Ishikawa (cell line): ENCODE measurements at regions not wholly inside any gene's neighbourhood (a gene's known extent, or its start where the extent isn't known, plus 50 kb on each side); places are given as distances from the start of the nearest gene placed in this dataset.

ENCODE experiments used
- CEBPB ChIP-seq: IDR thresholded peaks from 2 replicates; pipeline ENCODE4 v1.6.1; 2012
- CREB1 ChIP-seq: IDR thresholded peaks from 2 replicates; pipeline ENCODE4 v1.6.1; 2012; ENCODE audit warnings: low read depth
- EGR1 ChIP-seq: IDR thresholded peaks from 2 replicates; pipeline ENCODE4 v1.6.1; 2012
- EP300 ChIP-seq: IDR thresholded peaks from 2 replicates; pipeline ENCODE4 v1.6.1; 2012; ENCODE audit warnings: borderline replicate concordance
- FOXM1 ChIP-seq: IDR thresholded peaks from 2 replicates; pipeline ENCODE4 v1.6.1; 2012; ENCODE audit warnings: low read depth, borderline replicate concordance
- MAX ChIP-seq: IDR thresholded peaks from 2 replicates; pipeline ENCODE4 v1.6.1; 2012
- NFIC ChIP-seq: IDR thresholded peaks from 2 replicates; pipeline ENCODE4 v1.6.1; 2012
- RAD21 ChIP-seq: IDR thresholded peaks from 2 replicates; pipeline ENCODE4 v1.6.1; 2012; ENCODE audit warnings: low read depth
- TAF1 ChIP-seq: IDR thresholded peaks from 2 replicates; pipeline ENCODE4 v1.6.1; 2012; ENCODE audit warnings: low read depth, mild to moderate bottlenecking
- TCF12 ChIP-seq: IDR thresholded peaks from 2 replicates; pipeline ENCODE4 v1.6.1; 2012; ENCODE audit warnings: low read depth
- TEAD4 ChIP-seq: IDR thresholded peaks from 2 replicates; pipeline ENCODE4 v1.6.1; 2012
- USF1 ChIP-seq: IDR thresholded peaks from 2 replicates; pipeline ENCODE4 v1.6.1; 2012
- YY1 ChIP-seq: IDR thresholded peaks from 2 replicates; pipeline ENCODE4 v1.6.1; 2012; ENCODE audit warnings: low read depth
- ZBTB7A ChIP-seq: IDR thresholded peaks from 2 replicates; pipeline ENCODE4 v1.6.1; 2012; ENCODE audit warnings: low read depth
- TF ChIP-seq, protein P1 (sequence below): IDR thresholded peaks from 2 replicates; pipeline ENCODE4 v1.6.1; 2012; ENCODE audit warnings: low read depth, mild to moderate bottlenecking

- TF ChIP-seq YY1: no peak
- no peak for TF ChIP-seq USF1
- TF ChIP-seq NFIC: no peak
- TF ChIP-seq FOXM1: no peak
- TF ChIP-seq ZBTB7A: no peak
- TF ChIP-seq, protein P1, sequence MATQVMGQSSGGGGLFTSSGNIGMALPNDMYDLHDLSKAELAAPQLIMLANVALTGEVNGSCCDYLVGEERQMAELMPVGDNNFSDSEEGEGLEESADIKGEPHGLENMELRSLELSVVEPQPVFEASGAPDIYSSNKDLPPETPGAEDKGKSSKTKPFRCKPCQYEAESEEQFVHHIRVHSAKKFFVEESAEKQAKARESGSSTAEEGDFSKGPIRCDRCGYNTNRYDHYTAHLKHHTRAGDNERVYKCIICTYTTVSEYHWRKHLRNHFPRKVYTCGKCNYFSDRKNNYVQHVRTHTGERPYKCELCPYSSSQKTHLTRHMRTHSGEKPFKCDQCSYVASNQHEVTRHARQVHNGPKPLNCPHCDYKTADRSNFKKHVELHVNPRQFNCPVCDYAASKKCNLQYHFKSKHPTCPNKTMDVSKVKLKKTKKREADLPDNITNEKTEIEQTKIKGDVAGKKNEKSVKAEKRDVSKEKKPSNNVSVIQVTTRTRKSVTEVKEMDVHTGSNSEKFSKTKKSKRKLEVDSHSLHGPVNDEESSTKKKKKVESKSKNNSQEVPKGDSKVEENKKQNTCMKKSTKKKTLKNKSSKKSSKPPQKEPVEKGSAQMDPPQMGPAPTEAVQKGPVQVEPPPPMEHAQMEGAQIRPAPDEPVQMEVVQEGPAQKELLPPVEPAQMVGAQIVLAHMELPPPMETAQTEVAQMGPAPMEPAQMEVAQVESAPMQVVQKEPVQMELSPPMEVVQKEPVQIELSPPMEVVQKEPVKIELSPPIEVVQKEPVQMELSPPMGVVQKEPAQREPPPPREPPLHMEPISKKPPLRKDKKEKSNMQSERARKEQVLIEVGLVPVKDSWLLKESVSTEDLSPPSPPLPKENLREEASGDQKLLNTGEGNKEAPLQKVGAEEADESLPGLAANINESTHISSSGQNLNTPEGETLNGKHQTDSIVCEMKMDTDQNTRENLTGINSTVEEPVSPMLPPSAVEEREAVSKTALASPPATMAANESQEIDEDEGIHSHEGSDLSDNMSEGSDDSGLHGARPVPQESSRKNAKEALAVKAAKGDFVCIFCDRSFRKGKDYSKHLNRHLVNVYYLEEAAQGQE: no peak
- TF ChIP-seq TAF1: no peak
- TF ChIP-seq MAX: no peak
- TF ChIP-seq CEBPB: no peak
- no peak for TF ChIP-seq CREB1
- TF ChIP-seq TCF12: no peak
- TF ChIP-seq EP300: no peak
Measured at GRCh38 chr3:182478369-182478768, 314.9 kb upstream of the ATP11B start.

DNA sequence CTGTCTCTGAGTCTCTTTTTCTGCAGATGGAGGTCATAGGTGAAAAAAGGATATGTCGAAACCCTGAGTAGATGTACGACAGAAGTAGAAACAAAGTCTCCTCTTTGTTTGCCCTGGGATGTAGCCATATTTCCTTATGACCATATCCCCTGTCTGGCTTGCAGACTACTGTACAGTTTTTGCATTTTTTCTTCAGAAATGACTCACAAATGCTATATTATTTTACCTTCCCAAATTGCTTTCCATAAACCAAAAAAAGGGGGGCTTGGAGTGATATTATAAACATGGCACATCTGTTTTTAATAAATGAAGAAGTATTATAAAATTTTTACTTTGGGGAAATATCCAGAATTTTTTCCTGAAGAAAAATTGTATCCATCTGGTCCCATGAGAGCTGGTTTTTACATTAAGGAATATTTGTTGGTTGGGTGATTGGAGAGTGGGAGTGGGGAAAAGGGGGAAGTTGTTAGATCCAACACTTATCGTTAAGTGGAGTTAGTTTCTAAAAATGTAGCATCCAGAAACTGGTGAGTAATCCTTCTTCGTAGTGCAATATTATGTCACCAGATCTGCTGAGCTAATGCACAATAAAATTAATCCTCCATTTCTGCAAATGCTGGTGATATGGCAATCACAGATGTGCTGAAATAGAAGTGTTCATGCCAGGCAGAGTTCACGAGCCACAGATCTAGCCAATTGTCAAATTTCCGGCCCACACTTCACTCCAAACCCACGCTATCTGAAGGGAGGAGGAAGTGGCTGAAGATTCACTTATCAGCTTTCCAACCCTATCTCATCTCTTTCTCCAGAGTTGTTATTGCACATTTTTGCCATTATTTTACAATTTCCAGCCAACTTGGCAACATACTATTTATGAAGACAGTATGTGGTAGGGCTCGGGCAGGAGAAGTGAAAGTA, 313.6 kb upstream of the ATP11B start:
- no peak for TF ChIP-seq CREB1
- no peak for TF ChIP-seq ZBTB7A
- no peak for TF ChIP-seq YY1
- TF ChIP-seq, protein P1: no peak
- no peak for TF ChIP-seq TCF12
- TF ChIP-seq MAX: no peak
- no peak for TF ChIP-seq EGR1
- TF ChIP-seq USF1: no peak
- TF ChIP-seq RAD21: no peak
- TF ChIP-seq TAF1: no peak
- TF ChIP-seq TEAD4: no peak
- no peak for TF ChIP-seq FOXM1
- TF ChIP-seq EP300: no peak
- no peak for TF ChIP-seq NFIC
- TF ChIP-seq CEBPB: no peak

GRCh38 chr3:182482705-182483104, 310.6 kb upstream of the ATP11B start:
- no peak for TF ChIP-seq EP300
- no peak for TF ChIP-seq FOXM1
- TF ChIP-seq USF1: no peak
- TF ChIP-seq, protein P1: no peak
- TF ChIP-seq EGR1: no peak
- no peak for TF ChIP-seq TAF1
- no peak for TF ChIP-seq ZBTB7A
- TF ChIP-seq CEBPB: no peak
- no peak for TF ChIP-seq MAX
- no peak for TF ChIP-seq TCF12
- TF ChIP-seq RAD21: no peak
- no peak for TF ChIP-seq YY1
- no peak for TF ChIP-seq NFIC
- no peak for TF ChIP-seq TEAD4
- no peak for TF ChIP-seq CREB1
